ENCODE measurements at regions not wholly inside any gene's neighbourhood (a gene's known extent, or its start where the extent isn't known, plus 50 kb on each side); places are given as distances from the start of the nearest gene placed in this dataset.

DNA sequence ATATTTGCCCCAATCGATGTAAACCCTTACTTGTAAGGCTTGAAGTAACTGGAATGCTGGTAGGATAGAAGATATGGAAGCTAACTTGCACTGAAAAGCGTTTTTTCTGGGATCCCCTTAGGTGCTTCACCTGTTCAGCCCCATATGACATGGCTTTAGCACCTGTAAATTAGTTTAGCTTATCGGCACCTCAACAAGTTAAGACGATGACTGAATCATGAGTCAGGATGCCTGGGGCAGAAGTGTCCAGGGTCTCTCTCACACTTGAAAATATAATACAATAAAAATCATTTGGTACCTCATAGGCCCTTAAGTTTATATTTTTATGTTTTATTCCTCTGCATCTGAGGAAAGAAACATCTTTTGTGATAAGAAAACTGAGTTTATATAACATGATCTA, 409.2 kb upstream of the LRRC4C start:
- no peak for DNase-seq

DNA sequence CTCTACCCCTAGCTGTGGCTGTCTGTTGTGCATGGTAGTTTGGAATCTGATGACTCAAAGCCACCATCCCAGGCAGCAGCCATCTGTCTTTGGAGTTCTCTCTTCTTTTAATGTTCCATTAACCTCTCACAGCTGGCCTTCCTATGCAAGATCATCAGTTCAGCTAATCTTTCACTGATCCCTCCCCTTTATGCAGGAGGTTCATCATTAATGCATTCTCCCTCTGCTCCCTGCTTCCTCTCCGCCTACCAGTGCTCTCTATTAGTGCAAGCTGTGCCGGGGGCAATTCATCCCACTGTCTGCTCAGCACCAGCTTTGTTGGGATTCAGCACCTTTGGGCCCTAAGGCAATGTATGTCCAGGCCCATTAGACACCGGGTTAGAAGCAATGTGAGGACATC, 413.0 kb upstream of the LRRC4C start:
- no peak for DNase-seq

DNA sequence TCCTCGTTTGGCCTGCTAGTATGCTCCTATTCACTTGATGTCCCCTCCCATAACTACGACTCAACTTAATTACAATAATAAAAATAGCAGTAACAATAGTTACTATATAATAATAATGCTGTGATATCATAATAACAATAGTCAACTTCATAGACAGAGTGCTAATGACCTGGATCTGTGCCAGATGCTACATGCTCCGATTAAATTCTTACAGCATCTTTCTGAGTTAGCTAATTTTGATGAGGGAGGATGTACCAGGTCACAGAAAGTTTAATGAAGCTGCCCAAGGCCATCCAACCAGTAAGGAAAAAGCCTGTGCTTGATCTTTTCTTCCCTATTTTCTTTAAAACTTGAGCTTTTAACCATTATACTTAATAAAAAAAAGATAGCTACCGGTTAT, 413.4 kb upstream of the LRRC4C start:
- no peak for DNase-seq

DNA sequence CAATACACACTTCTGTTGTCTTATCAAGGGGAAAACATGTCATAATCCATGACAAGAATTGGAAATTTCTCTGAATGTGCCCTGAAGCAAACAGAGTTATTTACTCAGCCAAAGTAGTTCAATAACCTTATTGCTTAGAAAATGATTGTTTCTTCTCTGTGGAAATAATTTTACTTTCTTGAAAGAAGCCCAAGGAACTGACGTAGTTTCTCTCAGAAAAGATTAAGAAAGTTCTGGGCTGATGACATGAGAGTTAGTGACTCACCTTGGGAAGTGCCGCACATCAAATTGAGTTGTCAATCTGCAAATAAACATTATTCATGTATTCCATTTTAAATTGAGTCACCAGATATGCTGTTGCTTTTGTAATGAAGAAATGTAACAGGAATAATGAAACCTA, 418.6 kb upstream of the LRRC4C start:
- DNase-seq, result no peak

DNA sequence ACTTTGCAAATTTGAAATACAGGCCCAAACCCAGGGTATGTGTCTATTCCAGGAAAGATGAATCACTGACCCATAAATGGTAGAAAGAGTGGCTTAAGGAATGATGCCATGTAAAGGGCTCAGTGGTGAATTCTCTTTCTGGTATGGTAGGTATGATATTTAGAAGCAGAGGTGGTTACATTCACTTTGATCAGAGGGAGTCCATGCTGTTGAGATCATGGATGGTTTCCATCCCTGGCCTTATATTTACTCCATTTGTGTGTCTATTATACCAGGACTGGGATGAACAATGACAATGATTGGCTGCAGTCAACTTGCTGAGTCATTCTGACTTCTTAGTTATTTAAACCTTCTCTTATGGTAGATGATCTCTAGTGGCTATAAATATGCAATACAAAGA, 419.8 kb upstream of the LRRC4C start:
- no peak for DNase-seq

DNA sequence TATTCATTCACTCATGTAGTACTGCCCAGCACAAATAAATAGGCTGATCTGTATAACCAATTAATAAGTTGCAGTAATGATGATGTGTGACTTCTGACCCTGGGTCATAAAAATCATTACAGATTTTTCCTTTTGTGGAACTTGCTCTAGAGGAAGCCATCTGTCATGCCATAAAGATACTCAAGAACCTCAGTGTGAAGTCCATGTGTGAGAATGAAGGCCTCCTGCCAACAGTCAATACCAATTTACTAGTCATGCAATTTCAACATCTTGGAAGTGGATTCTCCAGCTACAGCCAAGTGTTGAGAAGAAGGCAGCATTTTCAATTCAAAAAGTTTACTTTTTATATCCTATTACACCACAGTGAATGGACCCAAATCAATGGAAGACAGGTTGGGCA, 435.6 kb upstream of the LRRC4C start:
- DNase-seq, result no peak

DNA sequence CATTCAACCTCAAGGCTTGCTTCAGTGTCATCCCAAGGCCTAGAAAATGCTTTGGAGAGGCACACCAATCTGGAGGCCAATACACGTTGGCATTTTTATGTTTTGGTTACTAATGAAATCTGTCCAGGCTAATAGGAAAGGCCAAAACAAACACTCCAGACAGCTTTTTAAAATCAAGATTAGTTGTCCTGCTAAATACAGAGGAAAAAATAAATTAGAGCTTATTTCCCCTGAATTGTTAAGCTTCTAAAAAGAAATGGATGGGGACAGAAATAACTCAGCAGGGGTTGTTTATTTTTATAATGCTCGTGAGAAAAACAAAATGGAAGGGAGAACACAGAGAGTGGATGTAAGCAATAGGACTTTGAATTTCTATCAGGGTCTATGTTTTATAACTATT, 438.5 kb upstream of the LRRC4C start:
- no peak for DNase-seq

DNA sequence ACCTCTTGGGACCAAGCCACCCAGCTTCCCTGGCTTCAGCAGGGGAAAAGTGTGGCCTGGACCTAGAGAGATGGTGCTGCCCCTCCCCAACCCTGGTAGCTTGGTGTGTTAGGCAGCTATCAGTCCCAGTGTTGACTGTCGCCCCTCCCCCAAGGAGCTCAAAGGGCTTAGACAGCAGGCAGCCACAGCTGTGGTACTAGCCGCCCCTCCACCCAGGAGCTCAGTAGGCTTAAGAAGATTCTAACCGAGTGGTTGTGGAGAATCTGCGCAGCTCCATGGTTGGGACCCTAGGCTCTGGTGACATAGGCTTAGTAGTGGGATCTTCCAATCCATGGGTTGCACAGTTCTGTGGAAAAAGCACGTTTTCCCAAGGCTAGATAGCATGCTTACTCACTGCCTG, 458.4 kb upstream of the LRRC4C start:
- DNase-seq, result no peak

DNA sequence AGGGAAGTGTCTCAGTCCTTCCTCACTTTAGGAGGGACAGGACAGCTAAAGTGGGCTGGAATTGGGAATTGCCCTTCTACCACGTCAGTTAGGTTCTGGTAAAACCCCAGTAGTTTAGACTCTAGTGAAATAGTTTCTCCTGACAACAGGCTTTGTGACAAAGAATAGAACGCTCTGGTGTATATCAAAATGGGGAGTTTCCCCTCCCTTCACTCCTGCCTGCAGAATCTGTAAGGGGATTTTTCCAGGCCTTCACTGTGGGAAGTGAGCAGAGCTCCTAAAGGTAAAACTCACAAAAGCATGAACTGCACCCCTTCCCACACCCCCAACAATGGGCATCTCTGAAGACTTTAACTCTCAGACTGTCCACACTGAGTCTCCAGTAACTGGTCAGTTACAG, 460.9 kb upstream of the LRRC4C start:
- no peak for DNase-seq

DNA sequence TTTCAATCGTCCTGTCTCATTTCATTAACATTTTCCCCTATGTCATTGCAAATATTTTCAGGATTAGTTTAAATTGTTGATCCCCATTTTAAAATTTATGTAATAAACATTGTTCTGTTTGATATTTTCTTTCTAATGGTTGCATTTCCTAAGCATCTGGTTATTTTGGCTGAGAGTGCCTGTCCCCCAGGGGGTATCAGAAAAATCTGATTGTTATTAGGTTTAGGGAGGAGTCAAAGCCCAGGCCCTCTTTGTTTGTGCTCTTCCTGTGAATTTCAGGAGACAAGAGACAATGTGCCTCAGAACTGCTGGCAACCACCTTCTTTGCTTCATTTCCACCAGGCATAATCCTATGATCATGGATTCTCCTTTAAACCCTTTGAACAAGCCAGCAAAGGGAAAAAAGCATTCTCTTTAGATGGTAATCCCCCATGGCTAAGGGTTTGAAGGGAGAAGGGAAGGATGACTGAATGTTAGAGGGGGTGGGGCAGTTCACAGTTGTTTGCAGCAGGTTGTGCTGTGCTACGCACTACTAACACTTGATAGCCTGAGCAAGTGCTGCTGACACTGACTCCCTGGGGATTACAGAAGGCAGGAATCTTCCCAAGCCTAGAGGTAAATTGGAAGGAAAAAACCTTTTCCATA, 462.4 kb upstream of the LRRC4C start:
- no peak for DNase-seq

DNA sequence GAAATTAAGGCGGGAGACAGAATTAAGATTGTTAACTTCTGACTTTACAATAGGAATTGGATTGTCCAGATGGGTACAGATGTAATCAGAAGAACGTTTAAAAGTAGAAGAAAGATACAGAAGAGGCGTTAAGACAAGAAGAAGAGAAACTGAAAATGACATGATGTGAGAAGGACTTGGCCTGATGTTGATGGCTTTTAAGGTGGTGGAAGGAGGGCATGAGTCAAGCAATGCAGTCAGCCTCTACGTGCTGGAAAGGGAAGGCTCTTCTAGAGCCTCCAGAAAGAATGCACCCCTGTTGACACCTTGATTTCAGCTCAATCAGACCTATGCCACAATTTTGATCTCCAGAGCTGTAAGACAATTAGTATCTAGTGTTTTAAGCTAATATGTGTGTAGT, 466.9 kb upstream of the LRRC4C start:
- no peak for DNase-seq

DNA sequence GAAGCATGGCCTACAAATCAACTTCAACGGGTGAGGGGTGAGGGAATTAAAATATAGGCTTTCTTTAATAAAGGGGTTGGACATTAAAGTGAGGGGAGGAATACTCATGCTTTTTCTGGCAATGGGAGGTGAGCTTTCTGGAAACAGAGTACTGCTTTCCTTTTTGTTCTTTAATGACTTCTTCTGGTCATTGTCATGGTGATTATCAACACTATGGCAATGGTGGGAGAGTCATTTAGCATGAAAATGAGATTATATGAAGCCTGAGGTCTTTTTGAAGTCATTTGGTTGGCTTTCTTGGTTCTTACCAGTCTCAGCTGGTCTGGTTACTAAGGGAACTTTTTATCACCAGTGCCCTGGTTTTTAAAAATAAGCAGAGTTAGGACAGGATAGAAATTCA, 475.8 kb upstream of the LRRC4C start:
- DNase-seq, result no peak

DNA sequence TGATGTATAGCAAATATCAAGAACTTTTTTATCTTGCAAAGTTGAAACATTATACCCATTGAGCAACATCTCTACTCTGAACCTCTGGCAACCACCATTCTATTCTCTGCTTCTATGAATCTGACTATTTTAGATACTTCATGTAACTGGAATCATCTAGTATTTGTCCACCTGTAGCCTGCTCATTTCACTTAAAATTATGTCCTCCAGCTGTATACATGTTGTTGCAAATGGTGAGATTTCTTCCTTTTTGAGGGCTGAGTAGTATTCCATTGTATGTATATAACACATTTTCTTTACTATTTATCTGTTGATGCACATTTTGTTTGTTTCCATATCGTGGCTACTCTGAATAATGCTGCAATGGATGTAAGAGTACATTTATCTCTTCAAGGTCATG, 476.3 kb upstream of the LRRC4C start:
- no peak for DNase-seq

DNA sequence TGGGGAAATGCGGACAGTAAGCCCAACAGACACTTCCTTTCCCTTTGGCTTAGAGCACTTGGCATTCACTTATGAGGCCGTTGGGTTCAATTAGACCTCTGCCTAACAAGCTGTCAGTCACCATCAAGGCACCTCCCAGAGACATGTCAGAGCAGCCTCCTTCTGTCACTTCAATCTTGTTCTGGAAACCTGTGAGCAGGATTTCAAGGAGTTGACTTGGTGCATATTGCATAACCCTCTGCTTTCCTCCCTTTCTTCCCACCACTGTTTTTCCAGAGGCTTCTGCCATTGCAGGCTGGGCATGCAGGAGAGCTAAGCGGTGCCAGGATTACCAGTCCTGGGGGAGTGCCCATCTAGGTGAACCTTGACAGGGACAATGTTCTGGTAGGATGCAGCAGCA, 484.2 kb upstream of the LRRC4C start:
- DNase-seq, result no peak

DNA sequence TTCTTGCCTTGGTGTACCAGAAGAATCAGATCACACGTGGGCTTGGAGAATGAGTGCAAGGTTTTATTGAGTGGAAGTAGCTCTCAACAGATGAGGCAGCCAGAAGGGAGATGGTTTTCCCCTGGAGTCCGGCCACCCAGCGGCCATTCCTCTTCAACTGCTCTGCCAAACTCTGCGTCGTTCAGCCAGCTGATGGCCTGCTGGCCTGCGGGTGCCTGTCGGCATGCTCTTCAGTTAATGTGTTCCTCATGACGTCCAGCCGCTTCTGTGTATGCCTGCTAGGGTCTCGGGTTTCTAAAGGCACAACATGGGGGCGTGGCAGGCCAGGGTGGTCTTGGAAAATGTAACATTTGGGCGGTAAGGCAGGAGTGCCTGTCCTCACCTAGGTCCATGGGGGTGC, 487.9 kb upstream of the LRRC4C start:
- DNase-seq, result no peak

DNA sequence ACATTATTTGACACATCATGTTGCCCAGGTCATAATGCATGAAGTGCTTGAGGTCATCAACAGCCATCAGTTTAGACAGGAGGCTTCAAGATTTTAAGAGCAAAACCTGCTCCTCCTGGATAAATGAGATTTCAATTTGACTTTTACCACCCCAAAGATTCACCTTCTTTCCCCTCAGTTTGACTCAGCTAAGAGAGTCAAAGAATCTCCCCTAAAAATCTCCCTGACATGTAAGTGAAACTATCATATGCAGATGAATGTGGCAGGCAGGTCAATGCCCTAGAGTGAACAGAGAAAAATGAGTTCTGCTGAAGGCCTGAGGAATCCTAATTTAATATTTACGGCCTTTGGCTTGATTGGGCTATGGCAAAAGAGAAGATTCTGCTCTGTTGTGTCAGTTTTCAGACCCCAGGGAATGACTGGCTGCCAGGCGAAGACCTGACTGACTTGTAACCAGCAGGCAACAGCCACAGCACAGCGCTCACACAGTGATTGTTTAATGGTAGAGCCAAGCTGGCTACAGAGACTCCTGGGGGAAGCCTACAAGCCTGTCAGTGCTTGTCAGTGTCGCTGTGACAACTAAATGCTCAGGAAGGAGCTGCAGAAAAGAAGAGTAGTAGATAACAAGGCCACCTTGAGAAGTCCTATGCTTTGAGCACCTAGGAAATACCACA, 491.2 kb upstream of the LRRC4C start:
- no peak for DNase-seq

DNA sequence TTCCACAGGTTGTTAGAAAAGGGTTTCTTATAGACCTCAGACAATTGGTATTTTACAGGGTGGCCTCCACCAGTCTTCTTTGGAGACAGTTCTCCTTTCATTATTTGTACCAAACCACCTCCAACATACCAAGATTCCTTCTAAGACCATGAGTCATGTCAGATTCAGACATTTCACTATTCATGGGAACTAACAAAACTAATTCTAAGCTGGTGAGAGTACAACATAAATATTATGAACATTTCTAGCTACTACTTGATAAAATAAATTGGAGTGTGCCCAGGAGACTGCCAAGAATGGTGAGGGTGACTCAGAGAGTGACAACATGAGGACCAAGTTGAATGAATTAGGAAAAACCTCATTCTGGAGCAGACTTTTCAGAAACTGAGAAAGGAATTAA, 494.6 kb upstream of the LRRC4C start:
- DNase-seq, result no peak

DNA sequence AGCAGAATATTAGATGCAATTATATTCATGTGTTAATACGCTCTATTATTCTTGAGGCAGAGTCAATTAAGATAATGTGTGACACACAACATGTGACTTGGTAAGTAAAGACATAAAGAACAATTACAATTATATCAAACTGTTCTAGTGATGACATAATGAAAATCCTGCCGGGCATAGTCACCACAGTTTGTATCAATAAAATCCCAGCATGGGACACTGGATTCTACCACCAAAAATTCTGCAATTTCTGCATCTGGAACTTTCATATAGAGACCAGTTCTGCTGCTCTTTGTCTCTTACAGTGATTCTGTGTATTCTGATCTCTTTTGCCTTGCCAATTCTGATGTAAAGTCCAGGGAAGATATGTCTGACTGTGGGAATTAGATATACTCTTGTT, 495.6 kb upstream of the LRRC4C start:
- no peak for DNase-seq

DNA sequence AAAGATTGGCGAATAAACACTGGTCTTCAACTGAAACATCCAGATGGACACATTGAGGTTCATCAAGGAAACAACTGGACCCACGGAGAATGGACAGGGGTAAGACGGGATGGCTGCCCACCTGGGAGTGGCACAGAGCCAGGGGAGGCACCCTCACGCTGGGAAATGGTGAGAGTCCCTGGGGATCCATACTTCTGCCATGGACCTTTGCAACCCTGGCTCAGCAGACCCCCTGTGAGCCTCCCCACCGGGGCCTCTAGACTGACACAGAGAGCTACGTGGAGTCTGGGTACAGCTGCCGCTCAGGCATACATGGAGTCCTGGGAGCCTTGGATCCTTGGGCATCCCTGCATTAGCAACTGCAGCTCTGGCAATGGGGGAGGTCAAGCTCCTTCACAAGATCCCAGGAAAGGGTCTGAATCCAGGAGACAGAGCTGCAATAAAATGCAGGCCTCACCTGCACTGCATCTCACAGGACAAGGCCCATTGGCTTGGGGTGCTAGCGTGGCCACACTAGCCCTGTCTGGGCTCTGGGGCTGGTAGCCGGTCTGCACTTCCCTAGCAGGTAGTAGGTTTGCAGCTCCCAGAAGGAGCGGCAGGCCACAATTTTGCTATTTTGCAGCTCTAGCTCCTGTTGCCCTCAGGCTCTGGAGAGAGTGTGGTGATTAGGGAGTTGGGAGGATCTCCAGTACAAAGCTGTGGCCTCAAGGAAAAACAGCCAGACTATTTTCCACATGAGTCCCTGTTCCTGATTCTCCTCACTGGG, 496.4 kb upstream of the LRRC4C start:
- DNase-seq, result no peak

DNA sequence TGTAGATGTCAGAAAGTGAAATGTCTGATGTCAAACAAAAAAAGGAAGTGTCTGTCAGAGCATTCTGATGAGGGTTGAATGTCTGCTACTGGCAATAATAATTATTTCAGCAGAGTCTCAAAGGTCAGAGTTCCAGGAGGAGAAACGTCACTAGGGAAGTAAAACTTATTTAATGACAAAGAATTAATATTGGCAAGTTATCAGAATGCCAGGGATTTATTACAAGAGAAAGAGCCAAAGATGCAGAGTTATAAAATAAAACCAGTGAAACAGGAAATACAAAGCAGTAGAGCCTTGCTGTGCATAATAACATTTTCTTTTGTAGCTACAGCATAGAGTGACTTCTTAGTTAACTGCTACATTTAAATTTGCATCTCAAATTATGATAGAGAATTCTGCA, 504.0 kb upstream of the LRRC4C start:
- no peak for DNase-seq

DNA sequence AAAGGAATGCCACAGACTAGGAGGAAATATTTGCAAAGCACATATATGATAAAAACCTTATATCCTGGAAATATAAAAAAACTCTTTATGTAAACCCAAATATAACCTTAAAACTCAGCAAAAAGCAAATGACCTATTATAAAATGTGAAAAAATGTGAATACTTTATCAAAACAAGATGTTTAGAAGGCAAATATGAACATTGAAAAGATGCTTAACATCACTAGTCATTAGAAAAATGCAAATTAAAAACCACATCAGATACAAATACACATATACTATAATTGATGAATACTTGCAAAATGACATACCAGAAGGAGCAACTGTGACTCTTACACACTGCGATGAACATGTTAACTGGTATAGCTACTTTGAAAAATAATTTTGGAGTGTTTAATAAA, 511.2 kb upstream of the LRRC4C start:
- DNase-seq, result no peak

DNA sequence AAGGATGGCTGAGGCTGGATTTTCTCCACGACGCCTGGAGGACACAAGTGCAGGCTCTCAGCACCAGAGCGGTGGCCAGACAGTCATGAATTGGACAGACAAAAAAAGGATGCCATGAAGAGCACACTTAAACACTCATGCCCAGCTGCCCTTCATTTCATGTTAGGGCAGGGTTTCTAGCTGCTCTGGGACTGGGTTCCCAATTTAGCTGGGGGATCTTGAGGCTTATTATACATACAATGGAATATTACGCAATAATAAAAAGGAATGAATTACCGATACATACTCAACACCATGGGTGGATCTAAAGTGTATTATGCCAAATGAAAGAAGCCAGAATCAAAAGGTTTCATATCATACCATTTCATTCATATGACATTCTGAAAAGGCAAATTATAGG, 512.1 kb upstream of the LRRC4C start:
- DNase-seq, result no peak

DNA sequence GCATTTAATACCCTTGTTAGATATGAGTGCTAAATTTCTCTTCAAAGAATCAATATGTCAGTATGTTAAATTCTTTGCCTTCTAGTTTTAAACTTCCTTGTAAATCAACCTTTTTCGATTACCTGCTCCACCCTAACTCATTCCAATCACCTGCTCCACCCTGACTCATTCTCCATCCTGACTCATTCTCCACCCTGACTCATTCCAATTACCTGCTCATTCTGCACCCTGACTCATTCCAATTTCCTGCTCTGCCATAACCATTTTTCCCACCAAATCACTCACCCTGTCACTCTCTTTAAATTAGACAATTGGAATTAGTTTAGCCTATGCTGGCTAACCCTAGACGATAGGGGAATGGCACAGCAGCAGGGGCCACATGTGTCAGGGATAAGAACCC, 519.5 kb upstream of the LRRC4C start:
- no peak for DNase-seq

DNA sequence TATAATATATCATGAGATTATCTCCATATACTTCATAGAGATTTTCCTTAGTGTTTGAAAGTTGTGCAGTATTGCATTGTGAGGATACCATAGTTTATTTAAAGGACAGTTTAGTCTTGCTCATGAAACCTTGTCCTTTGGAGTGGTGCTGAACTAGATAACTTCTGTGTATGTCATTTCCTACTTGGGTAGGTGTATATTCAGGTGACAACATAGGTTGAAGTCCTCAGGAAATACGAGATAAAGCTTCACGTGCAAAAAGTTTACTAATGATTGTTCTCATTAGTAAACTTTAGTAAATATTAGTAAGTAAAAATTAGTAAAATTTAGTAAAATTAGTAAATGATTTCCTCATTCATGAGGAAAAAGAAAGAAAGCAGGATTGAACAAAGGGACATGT, 521.3 kb upstream of the LRRC4C start:
- no peak for DNase-seq

DNA sequence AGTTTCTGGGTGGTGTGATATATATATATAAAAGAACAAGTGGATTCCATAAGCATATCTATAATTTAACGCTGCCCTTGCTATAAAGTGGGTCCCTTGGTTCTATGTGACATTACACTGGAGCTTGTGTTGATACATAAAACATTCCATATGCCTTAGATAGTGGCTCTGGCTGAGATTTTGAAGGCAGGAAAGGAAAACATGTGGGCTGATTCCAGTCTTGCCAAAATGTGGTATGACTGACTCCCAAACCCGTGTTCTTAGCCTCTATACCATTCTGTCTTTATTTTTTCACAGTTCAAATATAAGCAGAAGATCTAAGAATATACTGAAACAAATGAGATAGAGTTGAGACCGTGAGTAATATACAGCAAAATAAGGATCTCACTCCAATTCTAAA, 522.8 kb upstream of the LRRC4C start:
- DNase-seq, result no peak

All from NCI-H1930 (cell line).